HepG2 (cell line): ENCODE measurements at regions not wholly inside any gene's neighbourhood (a gene's known extent, or its start where the extent isn't known, plus 50 kb on each side); places are given as distances from the start of the nearest gene placed in this dataset.

Experiments used
- ATAC-seq: fragments of 200-7000 bp; cut with Tn5 transposase; 3 replicates; pipeline ENCODE4 v1.9.1; 2020; ENCODE audit warnings: mild to moderate bottlenecking, moderate library complexity
- BruUV-seq: library from RNA; stranded (reverse); fragments of 400-500 nt; replicated peaks from 2 replicates; lab custom pipeline; 2021; lab: Mats Ljungman, UMichigan
- CTCF ChIA-PET: fragments of 300-600 bp; formaldehyde crosslinking; extraction: SDS; loops from one replicate; lab custom pipeline; 2021; ENCODE audit warnings: low total read pairs, inconsistent platforms, low intra/inter-chr PET ratio; lab: Yijun Ruan, JAX
- POLR2A ChIA-PET: fragments of 350-600 bp; sonication (Branson Sonifier 250); formaldehyde crosslinking; loops from one replicate; lab custom pipeline; 2020; ENCODE audit warnings: antibody characterized with exemption, inconsistent platforms; lab: Yijun Ruan, JAX
- DNase-seq: peaks from one replicate; pipeline ENCODE4 v3.0.0-alpha.2; 2015; ENCODE audit warnings: low spot score
- FAIRE-seq: peaks from 3 replicates; lab custom pipeline; 2011; peaks lifted over from hg19 to GRCh38; lab: Jason Lieb, UNC
- H2AFZ ChIP-seq: one replicate; pipeline ENCODE4 v1.6.1; 2011; ENCODE audit warnings: low read length, inconsistent platforms
- H3K27ac ChIP-seq: fragments of 300-600 bp; 3 replicates; pipeline ENCODE4 v1.8.0; 2011; ENCODE audit warnings: mixed run types, mild to moderate bottlenecking, mixed read lengths, low read length, inconsistent platforms; ENCODE audit not compliant: insufficient read depth; ENCODE audit errors: extremely low read length
- H3K27me3 ChIP-seq, 2 experiments: fragments of 200-600 bp in 1 of 2; 2 replicates in 1 of 2; 3 replicates in 1 of 2; pipeline versions ENCODE4 v1.6.0 to v1.8.0; 2011; ENCODE audit warnings: low read length in 2 of 2, mild to moderate bottlenecking in 2 of 2, moderate library complexity in 2 of 2, inconsistent platforms in 1 of 2; ENCODE audit not compliant: insufficient read depth in 2 of 2, control insufficient read depth in 1 of 2
- H3K36me3 ChIP-seq, 2 experiments: fragments of 200-600 bp in 1 of 2; replicated peaks in 1 of 2; 2 replicates in 1 of 2; 3 replicates in 1 of 2; pipeline versions ENCODE4 v1.5.1 to v1.8.0; 2011; ENCODE audit warnings: low read length in 2 of 2, inconsistent platforms in 1 of 2; ENCODE audit not compliant: insufficient read depth in 2 of 2, control insufficient read depth in 1 of 2
- H3K4me1 ChIP-seq: 2 replicates; pipeline ENCODE4 v1.5.1; 2012; ENCODE audit warnings: low read length, inconsistent platforms; ENCODE audit not compliant: insufficient read depth
- H3K4me2 ChIP-seq: 2 replicates; pipeline ENCODE4 v1.6.0; 2011; ENCODE audit warnings: low read depth, low read length, inconsistent platforms
- H3K4me3 ChIP-seq, 3 experiments: fragments of 200-600 bp in 1 of 3; sonication (generic), shearing (Covaris generic) in 1 of 3; replicated peaks in 1 of 3; 2 replicates each; pipeline ENCODE4 v1.5.1; 2011 to 2016; ENCODE audit warnings: low read length in 3 of 3, inconsistent platforms in 2 of 3, low read depth in 2 of 3, mild to moderate bottlenecking in 2 of 3, control low read depth in 1 of 3, mixed read lengths in 1 of 3; ENCODE audit not compliant: insufficient read depth in 1 of 3
- H3K79me2 ChIP-seq: one replicate; pipeline ENCODE4 v1.6.1; 2011; ENCODE audit warnings: low read length, inconsistent platforms; ENCODE audit not compliant: insufficient read depth
- H3K9ac ChIP-seq: 2 replicates; pipeline ENCODE4 v1.6.0; 2011; ENCODE audit warnings: mild to moderate bottlenecking, low read depth, low read length, inconsistent platforms; ENCODE audit not compliant: insufficient read depth
- H3K9me3 ChIP-seq: 2 replicates; pipeline ENCODE4 v1.5.1; 2012; ENCODE audit warnings: mild to moderate bottlenecking, low read length
- H4K20me1 ChIP-seq: 2 replicates; pipeline ENCODE4 v1.6.0; 2011; ENCODE audit warnings: inconsistent platforms, mild to moderate bottlenecking, low read length, moderate library complexity; ENCODE audit not compliant: insufficient read depth
- MAFK ChIP-seq, 2 experiments: IDR thresholded peaks in 1 of 2; conservative IDR thresholded peaks in 1 of 2; 2 replicates each; pipeline ENCODE4 v1.6.1; 2011; ENCODE audit warnings: improper control_type of control experiment in 2 of 2, low read length in 2 of 2
- ZNF441 ChIP-seq: sonication (generic); formaldehyde crosslinking; IDR thresholded peaks from 2 replicates; pipeline ENCODE4 v1.7.0; 2021; ENCODE audit warnings: missing genetic modification reagents, borderline replicate concordance
- WGBS: methylation state at CpG from one replicate; pipeline ENCODE4 v1.1.6; 2017; ENCODE audit warnings: low lambda C conversion rate; 5-methylcytosine and 5-hydroxymethylcytosine counted together
- in situ Hi-C: cut with HindIII; loops from 2 replicates; pipeline ENCODE4 v1.10.0; 2017; ENCODE audit warnings: low pct_unique_long_range_greater_than_20kb; ENCODE audit not compliant: extremely low pct_ligation_motif_present
- intact Hi-C: fragments of 100-400 bp; cut with micrococcal nuclease; formaldehyde crosslinking; loops from one replicate; pipeline ENCODE4 v1.10.0; 2022; ENCODE audit not compliant: unreplicated experiment
- small RNA-seq, 3 experiments: library from RNA; depleted of rRNA; stranded (forward); fragments of <200 nt; gene quantifications; one replicate each; pipeline ENCODE3, GENCODE V24; 2012; ENCODE audit warnings: low read depth in 2 of 3, low replicate concordance in 1 of 3; ENCODE audit not compliant: insufficient read length in 3 of 3, insufficient read depth in 2 of 3

DNA sequence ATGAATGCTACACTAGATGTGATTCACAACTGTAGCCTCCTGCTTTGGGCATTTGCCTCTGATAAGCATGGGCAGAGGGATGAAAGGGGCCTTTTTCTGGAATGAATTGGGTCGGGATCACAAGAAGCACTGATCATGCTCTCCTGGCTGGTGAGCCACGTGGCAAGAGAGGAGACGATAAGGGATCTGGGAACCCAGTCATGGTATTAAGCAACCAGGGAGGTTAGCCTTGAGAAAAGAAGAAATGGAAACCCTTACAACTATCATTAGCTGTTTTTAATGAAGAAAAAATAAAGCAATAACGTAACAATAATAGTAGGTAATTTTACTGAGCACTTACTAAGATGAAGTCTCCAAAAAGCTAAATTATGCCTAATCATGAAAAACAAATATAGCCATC is 50.0 kb upstream of the RAI14 start:
- Histone ChIP-seq H3K79me2 (no peaks in the 10 kb centered on the region), H3K4me2 (no peak overlapping the region), H3K27me3 (no peaks in the 10 kb centered on the region; a peak in 1 of 5 replicates), H3K27ac (no peak overlapping the region), H2AFZ (no peak overlapping the region), H4K20me1 (no peaks in the 10 kb centered on the region), H3K9ac (no peak overlapping the region), H3K4me1 (no peaks in the 10 kb centered on the region), H3K9me3 (no peaks in the 10 kb centered on the region), H3K36me3 (no peaks in the 10 kb centered on the region), H3K4me3 (no peak overlapping the region)
- ChIA-PET CTCF (no interaction called here), POLR2A (no interaction called here)
- DNase-seq (no peak), ATAC-seq (no peak), FAIRE-seq (no peak)
- 24% methylated on average over 4 of the region's 4 CpGs for WGBS
- intact Hi-C loops: no loop called here
- no peak for TF ChIP-seq ZNF441
- TF ChIP-seq MAFK (conservative IDR thresholded peaks at IDR 0.05 in 1 of 2, IDR thresholded peaks at IDR 0.05 in 1 of 2; ENCODE audit: low read length in 2 of 2): 0 out of 4 replicates have a peak, but pooled peaks of 1 of the 2 experiments have one; percentile 3
- no TSS peak for BruUV-seq
- in situ Hi-C loops: no loop called here

Small RNA genes in the stretch of these regions (small RNA-seq; reads per million reads assigned to genes)
- 0 reads per million in 3 experiments for gene AC139792.3
